ENCODE measurements at regions not wholly inside any gene's neighbourhood (a gene's known extent, or its start where the extent isn't known, plus 50 kb on each side); places are given as distances from the start of the nearest gene placed in this dataset.

GRCh38 chr17:62867303-62867702 is 59.2 kb upstream of the MARCHF10 start:
- WGBS (ENCODE audit: insufficient coverage, low lambda C conversion rate): 100% methylated on average over 2 of the region's 5 CpGs
- no peak for DNase-seq
- Histone ChIP-seq H3K27me3 (ENCODE audit: control insufficient read depth, insufficient read depth, low read length) (peaks cover 9% of the 10 kb centered on the region), H3K4me1 (ENCODE audit: control insufficient read depth, insufficient read depth, low read length) (no peaks in the 10 kb centered on the region), H3K9me3 (ENCODE audit: control insufficient read depth, low read depth, low read length) (no peaks in the 10 kb centered on the region), H3K4me3 (ENCODE audit: low read length) (no peak overlapping the region), H3K36me3 (ENCODE audit: control insufficient read depth, insufficient read depth, low read length) (no peaks in the 10 kb centered on the region), H3K27ac (ENCODE audit: low read length) (no peak overlapping the region)

DNA sequence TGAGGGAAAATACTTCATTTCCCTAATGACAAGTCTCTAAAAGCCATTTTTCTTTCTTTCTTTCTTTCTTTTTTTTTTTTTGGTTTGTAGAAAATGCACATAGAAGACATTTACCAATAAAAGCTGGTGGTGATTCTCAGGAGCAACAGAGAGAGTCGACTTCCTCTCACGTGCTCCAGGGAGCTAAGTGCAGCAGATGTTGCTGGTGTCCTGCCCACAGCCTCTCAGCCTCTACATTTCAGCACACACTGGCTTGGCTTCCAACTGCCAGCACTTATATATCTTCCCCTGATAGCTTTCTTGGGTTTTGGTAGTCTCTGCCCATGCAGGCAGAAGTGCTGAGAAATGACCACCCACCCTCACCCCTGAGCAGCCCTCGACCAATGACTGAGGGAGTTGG is 58.4 kb upstream of the MARCHF10 start:
- Histone ChIP-seq H3K4me1 (ENCODE audit: control insufficient read depth, insufficient read depth, low read length) (no peaks in the 10 kb centered on the region), H3K27ac (ENCODE audit: low read length) (no peak overlapping the region), H3K4me3 (ENCODE audit: low read length) (no peak overlapping the region), H3K36me3 (ENCODE audit: control insufficient read depth, insufficient read depth, low read length) (no peaks in the 10 kb centered on the region), H3K27me3 (ENCODE audit: control insufficient read depth, insufficient read depth, low read length) (peaks cover 9% of the 10 kb centered on the region), H3K9me3 (ENCODE audit: control insufficient read depth, low read depth, low read length) (no peaks in the 10 kb centered on the region)
- no CpG with 5 or more reads among the region's 3 CpGs for WGBS (ENCODE audit: insufficient coverage, low lambda C conversion rate)
- DNase-seq: no peak

DNA sequence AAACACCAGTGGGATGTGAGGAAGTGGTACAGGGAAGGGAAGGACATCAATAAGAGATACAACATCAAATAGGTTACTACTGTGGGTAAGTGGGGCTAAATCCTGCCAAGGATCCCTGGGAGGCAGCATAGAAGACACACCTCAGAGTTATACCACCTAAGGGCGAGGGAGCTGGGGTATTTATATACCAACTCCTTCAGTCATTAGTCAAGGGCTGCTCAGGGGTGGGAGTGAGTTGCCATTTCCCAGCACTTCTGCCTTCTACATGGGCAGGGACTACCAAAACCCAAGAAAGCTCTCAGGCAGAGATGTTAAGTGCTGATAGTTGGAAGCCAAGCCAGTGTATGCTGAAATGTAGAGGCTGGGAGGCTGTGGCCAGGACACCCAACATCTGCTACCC is 57.5 kb upstream of the MARCHF10 start:
- H3K9me3 ChIP-seq (ENCODE audit: control insufficient read depth, low read depth, low read length): no peaks in the 10 kb centered on the region
- H3K27ac ChIP-seq (ENCODE audit: low read length): no peak overlapping the region
- H3K36me3 ChIP-seq (ENCODE audit: control insufficient read depth, insufficient read depth, low read length): no peaks in the 10 kb centered on the region
- no CpG with 5 or more reads among the region's 1 CpG for WGBS (ENCODE audit: insufficient coverage, low lambda C conversion rate)
- H3K4me1 ChIP-seq (ENCODE audit: control insufficient read depth, insufficient read depth, low read length): no peaks in the 10 kb centered on the region
- H3K27me3 ChIP-seq (ENCODE audit: control insufficient read depth, insufficient read depth, low read length): peaks cover 9% of the 10 kb centered on the region
- no peak for DNase-seq
- no peak overlapping the region for H3K4me3 ChIP-seq (ENCODE audit: low read length)

DNA sequence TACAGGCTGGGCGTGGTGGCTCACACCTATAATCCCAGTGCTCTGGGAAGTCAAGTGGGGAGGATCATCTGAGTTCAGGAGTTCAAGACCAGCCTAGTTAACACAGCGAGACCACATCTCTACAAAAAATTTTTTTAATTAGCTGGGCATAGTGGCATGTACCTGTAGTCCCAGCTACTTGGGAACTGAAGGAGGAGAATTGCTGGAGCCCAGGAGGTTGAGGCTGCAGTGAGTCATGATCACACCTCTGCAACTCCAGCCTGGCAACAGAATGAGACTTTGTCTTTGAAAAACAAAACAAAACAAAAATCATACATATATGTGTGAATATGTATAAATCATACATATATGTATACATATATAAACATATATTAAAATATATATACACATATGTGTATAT is 54.1 kb upstream of the MARCHF10 start:
- no peak for DNase-seq
- Histone ChIP-seq H3K27me3 (ENCODE audit: control insufficient read depth, insufficient read depth, low read length) (peaks cover 4% of the 10 kb centered on the region), H3K4me3 (ENCODE audit: low read length) (no peak overlapping the region), H3K36me3 (ENCODE audit: control insufficient read depth, insufficient read depth, low read length) (no peaks in the 10 kb centered on the region), H3K4me1 (ENCODE audit: control insufficient read depth, insufficient read depth, low read length) (no peaks in the 10 kb centered on the region), H3K27ac (ENCODE audit: low read length) (no peak overlapping the region), H3K9me3 (ENCODE audit: control insufficient read depth, low read depth, low read length) (no peaks in the 10 kb centered on the region)
- WGBS (ENCODE audit: insufficient coverage, low lambda C conversion rate): no CpG with 5 or more reads among the region's 2 CpGs

DNA sequence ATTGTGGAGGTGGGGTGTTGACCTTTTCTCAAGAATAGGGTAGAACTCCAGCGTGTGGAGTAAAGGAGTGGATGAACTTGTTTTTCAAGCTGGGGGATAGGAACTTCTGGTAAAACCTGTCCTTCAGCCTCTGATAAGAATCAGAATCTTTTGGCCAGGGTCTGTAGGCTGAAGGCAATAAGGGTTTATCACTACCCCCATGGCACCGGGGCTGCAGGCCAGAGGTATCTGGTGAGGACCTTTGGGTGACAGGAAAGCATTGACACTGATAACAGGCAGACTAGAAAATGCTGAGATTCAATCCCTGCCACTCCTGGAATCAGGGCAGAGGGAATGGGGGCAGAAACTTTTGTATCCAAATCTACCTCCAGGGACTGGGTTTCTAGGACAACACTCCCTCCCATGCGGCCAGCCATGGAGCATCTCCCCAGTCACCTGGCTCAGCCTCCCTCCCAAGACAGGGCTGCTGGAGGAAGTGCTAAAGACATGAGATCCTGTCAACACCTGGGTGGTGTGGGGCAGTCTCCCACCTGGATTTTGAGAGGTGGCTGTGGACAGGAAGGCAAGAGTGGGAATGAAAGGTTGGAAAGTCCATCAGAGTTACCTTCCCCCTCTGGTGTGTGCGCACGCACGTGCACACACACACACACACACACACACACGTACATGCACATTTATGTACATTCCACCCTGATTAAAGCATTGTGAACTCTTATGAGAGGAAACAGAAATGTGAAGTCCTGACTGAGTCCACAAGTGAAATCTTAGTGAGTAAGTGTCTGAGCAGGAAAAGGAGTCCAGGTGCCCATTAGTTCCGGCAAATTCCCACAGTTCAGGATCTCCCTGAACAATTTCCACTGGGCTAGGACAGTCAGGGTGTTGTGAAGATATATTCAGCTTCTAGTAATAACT is 53.1 kb upstream of the MARCHF10 start:
- Histone ChIP-seq H3K9me3 (ENCODE audit: control insufficient read depth, low read depth, low read length) (no peaks in the 10 kb centered on the region), H3K36me3 (ENCODE audit: control insufficient read depth, insufficient read depth, low read length) (no peaks in the 10 kb centered on the region), H3K27ac (ENCODE audit: low read length) (no peak overlapping the region), H3K4me1 (ENCODE audit: control insufficient read depth, insufficient read depth, low read length) (no peaks in the 10 kb centered on the region), H3K27me3 (ENCODE audit: control insufficient read depth, insufficient read depth, low read length) (peaks cover 4% of the 10 kb centered on the region), H3K4me3 (ENCODE audit: low read length) (no peak overlapping the region)
- 20% methylated on average over 1 of the region's 8 CpGs for WGBS (ENCODE audit: insufficient coverage, low lambda C conversion rate)
- no peak for DNase-seq

DNA sequence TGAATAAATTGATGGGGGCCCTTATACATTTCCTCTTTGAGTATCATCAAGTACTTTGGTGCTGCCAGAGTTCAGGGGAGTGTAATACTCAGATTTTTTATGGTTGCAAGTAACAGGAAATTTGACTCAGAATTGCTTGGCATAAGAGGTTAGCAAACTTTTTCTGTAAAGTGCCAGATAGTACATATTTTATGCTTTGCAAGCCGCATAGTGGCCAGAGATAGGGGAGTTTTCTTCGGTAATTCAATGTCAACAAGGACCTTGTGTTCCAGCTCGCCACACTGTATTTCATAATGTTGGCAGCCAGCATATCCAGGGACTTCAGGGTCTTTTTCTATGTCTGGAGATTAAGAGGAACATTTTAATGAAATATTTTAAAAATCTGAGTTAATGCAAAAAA is 51.0 kb upstream of the MARCHF10 start:
- H3K4me3 ChIP-seq (ENCODE audit: low read length): no peak overlapping the region
- H3K9me3 ChIP-seq (ENCODE audit: control insufficient read depth, low read depth, low read length): no peaks in the 10 kb centered on the region
- no peaks in the 10 kb centered on the region for H3K4me1 ChIP-seq (ENCODE audit: control insufficient read depth, insufficient read depth, low read length)
- no peak overlapping the region for H3K27ac ChIP-seq (ENCODE audit: low read length)
- WGBS (ENCODE audit: insufficient coverage, low lambda C conversion rate): no CpG with 5 or more reads among the region's 3 CpGs
- H3K27me3 ChIP-seq (ENCODE audit: control insufficient read depth, insufficient read depth, low read length): peaks cover 2% of the 10 kb centered on the region
- H3K36me3 ChIP-seq (ENCODE audit: control insufficient read depth, insufficient read depth, low read length): no peaks in the 10 kb centered on the region
- DNase-seq: no peak

Data from large intestine (tissue), 3 donors.